ENCODE measurements at regions not wholly inside any gene's neighbourhood (a gene's known extent, or its start where the extent isn't known, plus 50 kb on each side); places are given as distances from the start of the nearest gene placed in this dataset.
A peak's percentile ranks its signal among the peaks of the same experiment; 100 is the strongest.

- Mint-ChIP-seq H3K9me3 (ENCODE audit: unreplicated experiment) (peaks cover 1% of the 10 kb centered on the region), H3K4me1 (ENCODE audit: low read depth, unreplicated experiment) (no peaks in the 10 kb centered on the region), H3K27ac (ENCODE audit: unreplicated experiment) (no peak overlapping the region), H3K27me3 (ENCODE audit: unreplicated experiment) (no peaks in the 10 kb centered on the region), H3K4me3 (ENCODE audit: unreplicated experiment) (no peak overlapping the region), H3K36me3 (ENCODE audit: unreplicated experiment) (no peaks in the 10 kb centered on the region)
- no peak for DNase-seq
- TF ChIP-seq CTCF (IDR thresholded peaks at IDR 0.05; ENCODE audit: partially characterized antibody, unreplicated experiment): no peak
Observed at GRCh38 chr4:67207941-67208441, 337.3 kb downstream of the CENPC start.

GRCh38 chr4:67204441-67204840, 340.9 kb downstream of the CENPC start:
- no peak overlapping the region for H3K27ac Mint-ChIP-seq (ENCODE audit: unreplicated experiment)
- no peaks in the 10 kb centered on the region for H3K9me3 Mint-ChIP-seq (ENCODE audit: unreplicated experiment)
- TF ChIP-seq CTCF (IDR thresholded peaks at IDR 0.05; ENCODE audit: partially characterized antibody, unreplicated experiment): no peak
- no peaks in the 10 kb centered on the region for H3K36me3 Mint-ChIP-seq (ENCODE audit: unreplicated experiment)
- no peak for DNase-seq
- no peak overlapping the region for H3K4me3 Mint-ChIP-seq (ENCODE audit: unreplicated experiment)
- H3K4me1 Mint-ChIP-seq (ENCODE audit: low read depth, unreplicated experiment): no peaks in the 10 kb centered on the region
- H3K27me3 Mint-ChIP-seq (ENCODE audit: unreplicated experiment): no peaks in the 10 kb centered on the region

GRCh38 chr4:67201334-67201733, 344.0 kb downstream of the CENPC start:
- DNase-seq: no peak
- H3K36me3 Mint-ChIP-seq (ENCODE audit: unreplicated experiment): no peaks in the 10 kb centered on the region
- no peaks in the 10 kb centered on the region for H3K27me3 Mint-ChIP-seq (ENCODE audit: unreplicated experiment)
- no peaks in the 10 kb centered on the region for H3K9me3 Mint-ChIP-seq (ENCODE audit: unreplicated experiment)
- no peak for TF ChIP-seq CTCF (IDR thresholded peaks at IDR 0.05; ENCODE audit: partially characterized antibody, unreplicated experiment)
- no peak overlapping the region for H3K27ac Mint-ChIP-seq (ENCODE audit: unreplicated experiment)
- H3K4me1 Mint-ChIP-seq (ENCODE audit: low read depth, unreplicated experiment): peaks cover 9% of the 10 kb centered on the region
- no peak overlapping the region for H3K4me3 Mint-ChIP-seq (ENCODE audit: unreplicated experiment)

GRCh38 chr4:67198727-67199126, 346.6 kb downstream of the CENPC start:
- Mint-ChIP-seq H3K36me3 (ENCODE audit: unreplicated experiment) (no peaks in the 10 kb centered on the region), H3K27ac (ENCODE audit: unreplicated experiment) (no peak overlapping the region), H3K9me3 (ENCODE audit: unreplicated experiment) (no peaks in the 10 kb centered on the region), H3K4me3 (ENCODE audit: unreplicated experiment) (no peak overlapping the region), H3K27me3 (ENCODE audit: unreplicated experiment) (no peaks in the 10 kb centered on the region), H3K4me1 (ENCODE audit: low read depth, unreplicated experiment) (peaks cover 9% of the 10 kb centered on the region)
- peak; percentile 23 for TF ChIP-seq CTCF (IDR thresholded peaks at IDR 0.05; ENCODE audit: partially characterized antibody, unreplicated experiment)
- no peak for DNase-seq

GRCh38 chr4:67167849-67168248, 377.5 kb downstream of the CENPC start:
- Mint-ChIP-seq H3K36me3 (ENCODE audit: unreplicated experiment) (peaks cover 7% of the 10 kb centered on the region), H3K4me1 (ENCODE audit: low read depth, unreplicated experiment) (no peaks in the 10 kb centered on the region), H3K27ac (ENCODE audit: unreplicated experiment) (no peak overlapping the region), H3K9me3 (ENCODE audit: unreplicated experiment) (no peaks in the 10 kb centered on the region), H3K4me3 (ENCODE audit: unreplicated experiment) (no peak overlapping the region), H3K27me3 (ENCODE audit: unreplicated experiment) (no peaks in the 10 kb centered on the region)
- DNase-seq: no peak
- no peak for TF ChIP-seq CTCF (IDR thresholded peaks at IDR 0.05; ENCODE audit: partially characterized antibody, unreplicated experiment)
